ENCODE measurements at regions not wholly inside any gene's neighbourhood (a gene's known extent, or its start where the extent isn't known, plus 50 kb on each side); places are given as distances from the start of the nearest gene placed in this dataset.
A peak's percentile ranks its signal among the peaks of the same experiment; 100 is the strongest.

GRCh38 chr2:228540976-228541375 lies 359.5 kb upstream of the SPHKAP start (continued):
- TF ChIP-seq, protein P1, sequence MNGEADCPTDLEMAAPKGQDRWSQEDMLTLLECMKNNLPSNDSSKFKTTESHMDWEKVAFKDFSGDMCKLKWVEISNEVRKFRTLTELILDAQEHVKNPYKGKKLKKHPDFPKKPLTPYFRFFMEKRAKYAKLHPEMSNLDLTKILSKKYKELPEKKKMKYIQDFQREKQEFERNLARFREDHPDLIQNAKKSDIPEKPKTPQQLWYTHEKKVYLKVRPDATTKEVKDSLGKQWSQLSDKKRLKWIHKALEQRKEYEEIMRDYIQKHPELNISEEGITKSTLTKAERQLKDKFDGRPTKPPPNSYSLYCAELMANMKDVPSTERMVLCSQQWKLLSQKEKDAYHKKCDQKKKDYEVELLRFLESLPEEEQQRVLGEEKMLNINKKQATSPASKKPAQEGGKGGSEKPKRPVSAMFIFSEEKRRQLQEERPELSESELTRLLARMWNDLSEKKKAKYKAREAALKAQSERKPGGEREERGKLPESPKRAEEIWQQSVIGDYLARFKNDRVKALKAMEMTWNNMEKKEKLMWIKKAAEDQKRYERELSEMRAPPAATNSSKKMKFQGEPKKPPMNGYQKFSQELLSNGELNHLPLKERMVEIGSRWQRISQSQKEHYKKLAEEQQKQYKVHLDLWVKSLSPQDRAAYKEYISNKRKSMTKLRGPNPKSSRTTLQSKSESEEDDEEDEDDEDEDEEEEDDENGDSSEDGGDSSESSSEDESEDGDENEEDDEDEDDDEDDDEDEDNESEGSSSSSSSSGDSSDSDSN (CRISPR knock-in tag; IDR thresholded peaks at IDR 0.05): no peak

DNA sequence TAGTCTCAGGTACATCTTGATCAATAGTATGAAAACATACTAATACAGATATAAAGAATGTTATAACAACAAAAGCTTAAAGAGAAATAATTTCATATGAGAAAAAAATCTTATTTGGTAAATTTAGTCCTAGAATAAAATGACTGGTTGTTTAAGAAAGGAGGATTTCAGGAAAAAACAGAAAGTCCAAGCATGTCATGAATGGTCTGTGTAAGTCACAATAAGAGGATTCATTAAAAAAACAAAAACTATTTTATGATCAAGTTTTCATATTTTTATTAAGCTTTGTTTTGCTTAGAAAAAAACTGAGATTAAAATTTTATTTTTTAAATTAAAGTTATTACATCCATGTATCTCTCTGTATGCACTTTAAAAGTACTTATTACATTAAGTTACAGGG lies 353.9 kb upstream of the SPHKAP start:
- ATAC-seq: no peak
- no TSS peak for BruUV-seq (replicated peaks)

GRCh38 chr2:228533156-228533555 lies 351.7 kb upstream of the SPHKAP start:
- Histone ChIP-seq H3K4me2 (ENCODE audit: low read depth, low read length) (no peak overlapping the region), H2AFZ (ENCODE audit: low read length) (no peak overlapping the region), H3K9me3 (ENCODE audit: low read length) (peaks cover 97% of the 10 kb centered on the region), H3K4me3 (replicated peaks in 1 of 3; ENCODE audit: insufficient read depth in 1 of 3, low read depth in 2 of 3, low read length in 3 of 3) (no peak overlapping the region), H4K20me1 (ENCODE audit: insufficient read depth, low read length) (no peaks in the 10 kb centered on the region), H3K79me2 (ENCODE audit: insufficient read depth, low read length) (no peaks in the 10 kb centered on the region), H3K27ac (ENCODE audit: extremely low read length, insufficient read depth, low read length) (no peak overlapping the region), H3K27me3 (ENCODE audit: control insufficient read depth in 1 of 2, insufficient read depth in 2 of 2, low read length in 2 of 2) (no peaks in the 10 kb centered on the region), H3K9ac (ENCODE audit: insufficient read depth, low read depth, low read length) (no peak overlapping the region), H3K4me1 (ENCODE audit: insufficient read depth, low read length) (no peaks in the 10 kb centered on the region), H3K36me3 (replicated peaks in 1 of 2; ENCODE audit: control insufficient read depth in 1 of 2, insufficient read depth in 2 of 2, low read length in 2 of 2) (no peaks in the 10 kb centered on the region)
- BruUV-seq (replicated peaks): no TSS peak
- intact Hi-C loops (cut with micrococcal nuclease; ENCODE audit: unreplicated experiment) (no loop called here), in situ Hi-C loops (cut with HindIII; ENCODE audit: extremely low pct_ligation_motif_present, low pct_unique_long_range_greater_than_20kb) (no loop called here)
- DNase-seq (ENCODE audit: low spot score) (no peak), ATAC-seq (no peak), FAIRE-seq (no peak)
- WGBS (ENCODE audit: low lambda C conversion rate): 0% methylated on average over 1 of the region's 1 CpG
- ChIA-PET CTCF (ENCODE audit: low intra/inter-chr PET ratio, low total read pairs) (no interaction called here), POLR2A (no interaction called here)
- TF ChIP-seq ETV5 (CRISPR knock-in tag; IDR thresholded peaks at IDR 0.05; ENCODE audit: borderline replicate concordance) (no peak), TCF12 (IDR thresholded peaks at IDR 0.05) (no peak), TCF12 (CRISPR knock-in tag; IDR thresholded peaks at IDR 0.05) (no peak), FOSL2 (CRISPR knock-in tag; IDR thresholded peaks at IDR 0.05) (no peak), ZNF225 (CRISPR knock-in tag; IDR thresholded peaks at IDR 0.05) (no peak), ZNF556 (CRISPR knock-in tag; IDR thresholded peaks at IDR 0.05; ENCODE audit: borderline replicate concordance) (no peak), SALL2 (CRISPR knock-in tag; IDR thresholded peaks at IDR 0.05) (no peak), ZNF564 (CRISPR knock-in tag; IDR thresholded peaks at IDR 0.05) (no peak), PHF8 (CRISPR knock-in tag; IDR thresholded peaks at IDR 0.05) (no peak), SP1 (IDR thresholded peaks at IDR 0.05) (no peak), SP1 (CRISPR knock-in tag; IDR thresholded peaks at IDR 0.05) (no peak), SNRNP70 (IDR thresholded peaks at IDR 0.05; ENCODE audit: low read depth, low read length) (no peak), CEBPG (CRISPR knock-in tag; IDR thresholded peaks at IDR 0.05) (no peak), SIN3A (IDR thresholded peaks at IDR 0.05; ENCODE audit: borderline replicate concordance, low read depth, low read length) (no peak), TP53 (CRISPR knock-in tag; conservative IDR thresholded peaks at IDR 0.05) (no peak), IKZF5 (CRISPR knock-in tag; IDR thresholded peaks at IDR 0.05) (no peak)

More for the DNA sequence above, 353.9 kb upstream of the SPHKAP start:
- CTCF ChIA-PET (ENCODE audit: low intra/inter-chr PET ratio, low total read pairs): no interaction called here
- H3K4me3 ChIP-seq (replicated peaks in 1 of 3; ENCODE audit: insufficient read depth in 1 of 3, low read depth in 2 of 3, low read length in 3 of 3): no peak overlapping the region
- intact Hi-C loops (cut with micrococcal nuclease; ENCODE audit: unreplicated experiment) (no loop called here), in situ Hi-C loops (cut with HindIII; ENCODE audit: extremely low pct_ligation_motif_present, low pct_unique_long_range_greater_than_20kb) (no loop called here)
- H3K4me2 ChIP-seq (ENCODE audit: low read depth, low read length): no peak overlapping the region
- no peaks in the 10 kb centered on the region for H3K27me3 ChIP-seq (ENCODE audit: control insufficient read depth in 1 of 2, insufficient read depth in 2 of 2, low read length in 2 of 2)
- POLR2A ChIA-PET: no interaction called here
- H3K9ac ChIP-seq (ENCODE audit: insufficient read depth, low read depth, low read length): no peak overlapping the region
- H2AFZ ChIP-seq (ENCODE audit: low read length): no peak overlapping the region
- no peak overlapping the region for H3K27ac ChIP-seq (ENCODE audit: extremely low read length, insufficient read depth, low read length)
- H3K4me1 ChIP-seq (ENCODE audit: insufficient read depth, low read length): no peaks in the 10 kb centered on the region
- FAIRE-seq: no peak
- TF ChIP-seq ZFP36 (IDR thresholded peaks at IDR 0.05; ENCODE audit: borderline replicate concordance, low read depth, low read length, partially characterized antibody): peak; percentile 85
- no peak for TF ChIP-seq TCF12 (IDR thresholded peaks at IDR 0.05)
- TF ChIP-seq TCF12 (CRISPR knock-in tag; IDR thresholded peaks at IDR 0.05): no peak
- no peaks in the 10 kb centered on the region for H3K79me2 ChIP-seq (ENCODE audit: insufficient read depth, low read length)
- H4K20me1 ChIP-seq (ENCODE audit: insufficient read depth, low read length): no peaks in the 10 kb centered on the region
- H3K36me3 ChIP-seq (replicated peaks in 1 of 2; ENCODE audit: control insufficient read depth in 1 of 2, insufficient read depth in 2 of 2, low read length in 2 of 2): no peaks in the 10 kb centered on the region
- peak; percentile 1 for DNase-seq (ENCODE audit: low spot score)
- peaks cover 92% of the 10 kb centered on the region for H3K9me3 ChIP-seq (ENCODE audit: low read length)

Data from HepG2 (cell line).